Activated CD4-positive, alpha-beta memory T cell treated with anti-CD3 and anti-CD28 coated beads for 36 hours (primary cell): ENCODE measurements at regions not wholly inside any gene's neighbourhood (a gene's known extent, or its start where the extent isn't known, plus 50 kb on each side); places are given as distances from the start of the nearest gene placed in this dataset.

Experiments
- CTCF ChIA-PET: fragments of 350-600 bp; sonication (Branson Sonifier 250); formaldehyde crosslinking; loops from one replicate; lab custom pipeline; 2021; ENCODE audit warnings: antibody characterized with exemption, inconsistent platforms; lab: Charles Lee
- POLR2A ChIA-PET: fragments of 350-600 bp; sonication (Branson Sonifier 250); formaldehyde crosslinking; loops from one replicate; lab custom pipeline; 2021; ENCODE audit warnings: antibody characterized with exemption; lab: Charles Lee
- DNase-seq: peaks from one replicate; pipeline ENCODE4 v3.0.0-alpha.2; 2020
- H3K27ac Mint-ChIP-seq: one replicate; pipeline ENCODE4 v1.8.0; 2021; ENCODE audit warnings: mixed read lengths
- H3K27me3 Mint-ChIP-seq: one replicate; pipeline ENCODE4 v1.8.0; 2021; ENCODE audit warnings: mixed read lengths
- H3K36me3 Mint-ChIP-seq: one replicate; pipeline ENCODE4 v1.8.0; 2021; ENCODE audit warnings: mixed read lengths
- H3K4me1 Mint-ChIP-seq: one replicate; pipeline ENCODE4 v1.8.0; 2021; ENCODE audit warnings: low read depth, mixed read lengths
- H3K4me3 Mint-ChIP-seq: one replicate; pipeline ENCODE4 v1.8.0; 2021; ENCODE audit warnings: mild to moderate bottlenecking, mixed read lengths
- H3K9me3 Mint-ChIP-seq: one replicate; pipeline ENCODE4 v1.8.0; 2021; ENCODE audit warnings: mixed read lengths
- intact Hi-C: fragments of 100-400 bp; cut with micrococcal nuclease; formaldehyde crosslinking; loops from one replicate; pipeline ENCODE4 v1.15.1; 2023

DNA sequence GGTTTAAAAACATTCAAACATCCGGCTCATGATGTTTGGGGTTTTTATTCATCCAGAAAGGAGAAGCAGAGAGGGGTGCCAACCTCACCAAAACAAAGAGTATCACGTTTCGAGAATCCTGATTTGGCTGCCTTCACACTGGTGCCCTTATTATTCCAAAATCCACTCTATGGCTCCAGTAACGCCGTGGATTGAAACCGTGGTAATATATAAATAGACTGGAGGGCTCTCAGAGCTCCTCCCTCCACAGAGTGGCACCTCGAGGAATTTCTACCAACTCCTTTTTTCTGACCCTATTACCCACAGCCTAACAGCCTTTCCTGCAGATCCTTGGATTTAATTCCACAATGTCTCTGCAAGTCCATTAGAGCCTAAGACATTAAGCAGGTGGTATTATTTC is 353.6 kb downstream of the CRPPA start:
- ChIA-PET POLR2A (no interaction called here), CTCF (no interaction called here)
- intact Hi-C loops, result no loop called here
- no peak for DNase-seq
- Mint-ChIP-seq H3K4me1 (no peaks in the 10 kb centered on the region), H3K9me3 (no peaks in the 10 kb centered on the region), H3K27ac (no peak overlapping the region), H3K36me3 (no peaks in the 10 kb centered on the region), H3K4me3 (no peak overlapping the region), H3K27me3 (peaks cover 2% of the 10 kb centered on the region)

DNA sequence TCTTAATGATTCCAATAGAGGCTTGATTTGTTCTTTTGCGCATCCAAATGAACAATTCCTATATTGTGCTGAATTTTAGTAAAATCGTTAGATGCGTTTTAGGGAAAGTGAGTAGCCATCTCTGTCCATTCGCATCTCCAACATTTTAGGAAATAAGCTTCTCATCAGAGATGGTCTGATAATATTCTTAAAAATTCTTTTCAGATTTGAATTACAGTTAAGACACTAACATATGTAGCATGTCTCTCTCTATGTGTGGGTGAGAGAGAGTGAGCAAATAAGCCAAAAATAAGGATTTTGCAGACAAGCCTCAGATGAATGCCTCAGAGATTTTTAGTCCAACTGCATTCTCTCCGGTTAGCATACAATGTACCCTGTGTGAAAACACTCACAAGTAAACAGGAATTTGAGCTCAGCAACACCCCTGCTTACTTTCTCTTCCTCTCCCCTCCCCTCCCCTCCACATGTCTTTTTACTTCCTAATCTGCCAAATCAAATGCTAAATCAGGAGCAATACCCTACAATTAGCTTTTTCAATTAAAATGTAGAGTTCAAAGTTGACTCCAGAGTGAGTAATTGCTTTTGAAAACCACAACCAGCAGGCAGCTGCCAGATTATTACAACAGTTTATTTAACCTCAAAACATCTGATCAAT is 354.4 kb downstream of the CRPPA start:
- intact Hi-C loops, result no loop called here
- no peaks in the 10 kb centered on the region for H3K9me3 Mint-ChIP-seq
- no peaks in the 10 kb centered on the region for H3K36me3 Mint-ChIP-seq
- peaks cover 2% of the 10 kb centered on the region for H3K27me3 Mint-ChIP-seq
- no peak overlapping the region for H3K27ac Mint-ChIP-seq
- no peak overlapping the region for H3K4me3 Mint-ChIP-seq
- ChIA-PET CTCF (interaction anchor here (0.7 kb wide), 1 partner anchor 1059 kb away, joined by 3 read pairs; no protein-coding TSS in a partner anchor), POLR2A (no interaction called here)
- no peak for DNase-seq
- peaks cover 1% of the 10 kb centered on the region for H3K4me1 Mint-ChIP-seq

GRCh38 chr7:16065939-16066338 is 355.4 kb downstream of the CRPPA start:
- ChIA-PET POLR2A (no interaction called here), CTCF (interaction anchor here (0.7 kb wide), 1 partner anchor 1058 kb away, joined by 3 read pairs; no protein-coding TSS in a partner anchor)
- H3K4me1 Mint-ChIP-seq, result peaks cover 1% of the 10 kb centered on the region
- no peak overlapping the region for H3K27ac Mint-ChIP-seq
- H3K4me3 Mint-ChIP-seq, result no peak overlapping the region
- no peaks in the 10 kb centered on the region for H3K9me3 Mint-ChIP-seq
- intact Hi-C loops, result no loop called here
- DNase-seq, result no peak
- no peaks in the 10 kb centered on the region for H3K36me3 Mint-ChIP-seq
- peaks cover 2% of the 10 kb centered on the region for H3K27me3 Mint-ChIP-seq

DNA sequence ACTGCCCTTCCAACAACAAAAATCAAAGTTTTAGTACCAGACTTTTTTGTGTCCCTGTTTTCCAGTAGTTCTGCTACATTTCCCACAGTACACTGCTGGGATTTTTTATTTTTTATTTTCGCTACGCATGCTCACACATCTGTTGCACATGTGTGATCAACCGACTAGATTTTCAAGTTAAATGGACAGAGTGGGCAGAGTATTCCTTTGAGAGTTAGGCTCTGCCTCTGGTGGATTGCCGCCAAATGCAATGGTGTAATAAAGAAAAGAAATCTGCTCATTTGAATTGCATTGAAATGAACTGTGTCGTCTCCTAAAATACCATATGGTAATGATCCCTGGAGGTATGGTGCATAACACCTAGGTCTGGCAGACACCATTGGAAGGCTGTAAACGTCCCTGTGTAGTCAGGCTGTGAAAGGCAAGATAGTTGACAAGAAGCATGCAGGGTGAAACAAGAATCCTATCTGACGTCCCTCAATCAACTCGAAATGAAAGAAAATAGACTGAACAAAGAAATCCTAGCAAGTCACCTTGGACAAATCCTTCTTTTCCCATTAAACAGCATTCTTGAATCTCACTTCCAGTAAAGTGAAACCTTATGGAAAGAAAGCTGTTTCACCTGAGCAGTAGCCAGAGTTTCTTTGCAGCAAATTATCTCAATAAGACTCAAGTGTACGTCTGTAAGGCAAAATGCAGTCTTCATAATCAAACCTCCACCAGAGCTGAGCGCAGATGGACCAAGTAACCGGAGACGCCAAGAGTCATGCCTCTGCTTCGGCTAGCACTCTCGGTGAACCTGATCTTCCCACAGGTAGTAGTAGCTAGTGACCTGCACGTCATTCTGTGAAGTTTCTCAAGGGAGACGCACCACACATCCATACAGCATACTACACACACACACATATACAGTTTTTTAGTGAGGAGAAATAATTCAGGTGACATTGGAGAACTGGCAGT is 357.3 kb downstream of the CRPPA start:
- POLR2A ChIA-PET, result no interaction called here
- H3K9me3 Mint-ChIP-seq, result no peaks in the 10 kb centered on the region
- intact Hi-C loops, result no loop called here
- no peak for DNase-seq
- peaks cover 1% of the 10 kb centered on the region for H3K4me1 Mint-ChIP-seq
- no peaks in the 10 kb centered on the region for H3K36me3 Mint-ChIP-seq
- H3K27ac Mint-ChIP-seq, result no peak overlapping the region
- peaks cover 4% of the 10 kb centered on the region for H3K27me3 Mint-ChIP-seq
- no peak overlapping the region for H3K4me3 Mint-ChIP-seq
- CTCF ChIA-PET, result no interaction called here

DNA sequence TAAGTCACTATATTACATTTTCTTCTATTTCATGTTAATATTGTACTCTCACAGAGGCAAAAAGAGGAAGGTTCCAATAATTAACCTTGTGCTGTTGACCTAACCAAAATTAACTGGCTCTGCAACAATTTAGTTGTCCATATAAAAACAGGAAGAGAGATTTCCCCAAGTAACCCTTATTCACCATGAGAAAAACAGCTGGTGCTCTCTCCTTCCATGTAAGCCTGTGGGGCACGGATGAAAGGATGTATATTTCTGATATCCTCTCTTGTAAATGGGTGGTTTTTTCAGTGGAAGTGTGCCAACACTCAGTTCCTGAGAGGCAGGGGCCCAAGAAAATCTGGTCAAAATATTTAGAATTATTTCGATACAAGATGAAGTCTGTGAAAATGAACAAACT is 358.1 kb downstream of the CRPPA start:
- H3K27ac Mint-ChIP-seq, result no peak overlapping the region
- H3K27me3 Mint-ChIP-seq, result peaks cover 4% of the 10 kb centered on the region
- H3K36me3 Mint-ChIP-seq, result no peaks in the 10 kb centered on the region
- H3K4me1 Mint-ChIP-seq, result peaks cover 1% of the 10 kb centered on the region
- no peak for DNase-seq
- no peak overlapping the region for H3K4me3 Mint-ChIP-seq
- intact Hi-C loops, result no loop called here
- H3K9me3 Mint-ChIP-seq, result no peaks in the 10 kb centered on the region
- ChIA-PET CTCF (no interaction called here), POLR2A (no interaction called here)

DNA sequence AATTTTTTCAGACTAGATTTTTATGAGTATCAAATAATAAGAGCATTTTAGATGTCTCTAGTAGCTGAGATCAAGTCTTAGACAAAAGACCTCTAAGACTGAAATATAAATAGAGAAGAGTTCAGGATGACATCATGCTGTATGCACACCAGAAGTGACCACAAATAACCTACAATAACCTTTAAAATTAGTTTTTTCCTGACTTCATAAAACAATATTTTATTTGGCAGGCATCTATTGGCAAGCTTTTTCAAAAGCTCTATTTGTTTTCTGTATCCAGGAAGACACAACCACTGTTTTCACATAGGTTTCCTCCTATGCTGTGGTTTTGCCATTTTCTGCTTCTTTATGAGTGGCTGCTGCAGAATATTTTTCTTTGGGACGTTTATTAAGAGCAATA is 359.1 kb downstream of the CRPPA start:
- intact Hi-C loops, result no loop called here
- H3K27ac Mint-ChIP-seq, result no peak overlapping the region
- no peak overlapping the region for H3K4me3 Mint-ChIP-seq
- peaks cover 4% of the 10 kb centered on the region for H3K27me3 Mint-ChIP-seq
- POLR2A ChIA-PET, result no interaction called here
- no peaks in the 10 kb centered on the region for H3K9me3 Mint-ChIP-seq
- no peak for DNase-seq
- no peaks in the 10 kb centered on the region for H3K36me3 Mint-ChIP-seq
- H3K4me1 Mint-ChIP-seq, result peaks cover 1% of the 10 kb centered on the region
- CTCF ChIA-PET, result no interaction called here

DNA sequence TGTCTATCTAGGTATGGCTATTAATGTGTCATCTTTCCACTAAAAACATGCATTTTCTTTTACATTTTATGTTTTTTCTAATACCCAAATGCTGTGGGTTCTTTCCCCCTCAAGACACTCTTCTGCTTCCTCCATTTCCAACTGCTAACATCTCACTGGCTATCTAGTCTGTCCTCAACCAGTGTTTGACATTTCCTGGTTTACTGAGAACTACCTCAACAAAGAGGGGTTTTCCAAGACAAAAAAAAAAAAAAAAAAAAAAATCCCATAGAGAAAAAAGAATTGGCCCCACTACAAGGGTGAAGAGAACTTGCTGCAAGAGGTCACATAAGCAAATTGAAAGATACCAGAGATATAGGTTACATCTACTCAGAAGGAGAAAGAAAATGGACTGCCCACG is 359.7 kb downstream of the CRPPA start:
- POLR2A ChIA-PET, result no interaction called here
- intact Hi-C loops, result no loop called here
- CTCF ChIA-PET, result no interaction called here
- H3K27ac Mint-ChIP-seq, result no peak overlapping the region
- peaks cover 1% of the 10 kb centered on the region for H3K4me1 Mint-ChIP-seq
- H3K36me3 Mint-ChIP-seq, result no peaks in the 10 kb centered on the region
- H3K9me3 Mint-ChIP-seq, result no peaks in the 10 kb centered on the region
- DNase-seq, result no peak
- H3K4me3 Mint-ChIP-seq, result no peak overlapping the region
- H3K27me3 Mint-ChIP-seq, result peaks cover 2% of the 10 kb centered on the region

DNA sequence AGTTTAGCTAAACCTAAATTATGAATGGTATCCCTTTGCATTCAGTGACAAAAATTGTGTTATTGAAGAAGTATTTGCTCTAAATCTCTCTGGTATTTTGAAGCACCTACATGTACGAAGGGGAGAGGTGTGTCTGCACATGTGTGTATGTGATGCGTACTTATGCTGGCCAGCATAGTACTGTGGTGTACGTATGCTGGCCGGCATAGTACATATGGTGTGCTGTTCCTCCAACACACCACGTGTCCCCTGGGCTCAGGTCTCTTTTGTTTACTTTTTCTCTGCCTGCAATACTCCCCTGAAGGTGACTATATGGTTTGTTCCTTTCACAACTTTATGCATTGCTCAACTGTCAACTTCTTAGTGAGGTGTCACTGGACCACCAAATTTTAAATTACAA is 360.3 kb downstream of the CRPPA start:
- Mint-ChIP-seq H3K27me3 (peaks cover 2% of the 10 kb centered on the region), H3K9me3 (no peaks in the 10 kb centered on the region), H3K4me3 (no peak overlapping the region), H3K27ac (no peak overlapping the region), H3K36me3 (no peaks in the 10 kb centered on the region), H3K4me1 (peaks cover 1% of the 10 kb centered on the region)
- no peak for DNase-seq
- ChIA-PET POLR2A (no interaction called here), CTCF (no interaction called here)
- intact Hi-C loops, result no loop called here

DNA sequence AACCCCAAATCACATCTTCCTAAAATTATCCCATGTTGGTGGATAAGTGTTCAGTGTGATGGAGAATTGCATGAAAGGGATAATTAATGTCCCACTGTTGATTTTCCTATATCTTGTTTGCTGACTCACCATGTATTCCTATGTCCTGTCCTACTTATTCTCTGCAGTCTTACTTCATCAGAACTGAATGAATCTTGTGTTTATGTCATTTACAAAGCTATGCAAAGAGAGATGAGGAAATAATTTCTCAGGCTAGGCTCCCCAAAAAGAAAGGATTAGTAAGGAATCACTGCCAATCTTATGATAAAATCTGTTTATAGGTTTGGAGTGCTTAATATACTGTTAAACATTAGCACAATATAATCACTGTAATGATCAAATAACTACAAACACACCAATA is 360.8 kb downstream of the CRPPA start:
- Mint-ChIP-seq H3K9me3 (no peaks in the 10 kb centered on the region), H3K4me1 (peaks cover 1% of the 10 kb centered on the region), H3K27me3 (peaks cover 2% of the 10 kb centered on the region), H3K4me3 (no peak overlapping the region), H3K36me3 (no peaks in the 10 kb centered on the region), H3K27ac (no peak overlapping the region)
- POLR2A ChIA-PET, result no interaction called here
- intact Hi-C loops, result no loop called here
- DNase-seq, result no peak
- CTCF ChIA-PET, result no interaction called here

- H3K9me3 Mint-ChIP-seq, result no peaks in the 10 kb centered on the region
- no peaks in the 10 kb centered on the region for H3K4me1 Mint-ChIP-seq
- no peak for DNase-seq
- intact Hi-C loops, result no loop called here
- no peaks in the 10 kb centered on the region for H3K36me3 Mint-ChIP-seq
- no peak overlapping the region for H3K4me3 Mint-ChIP-seq
- ChIA-PET POLR2A (no interaction called here), CTCF (no interaction called here)
- peaks cover 3% of the 10 kb centered on the region for H3K27me3 Mint-ChIP-seq
- no peak overlapping the region for H3K27ac Mint-ChIP-seq
Measured at GRCh38 chr7:16055263-16055976, 365.9 kb downstream of the CRPPA start.

DNA sequence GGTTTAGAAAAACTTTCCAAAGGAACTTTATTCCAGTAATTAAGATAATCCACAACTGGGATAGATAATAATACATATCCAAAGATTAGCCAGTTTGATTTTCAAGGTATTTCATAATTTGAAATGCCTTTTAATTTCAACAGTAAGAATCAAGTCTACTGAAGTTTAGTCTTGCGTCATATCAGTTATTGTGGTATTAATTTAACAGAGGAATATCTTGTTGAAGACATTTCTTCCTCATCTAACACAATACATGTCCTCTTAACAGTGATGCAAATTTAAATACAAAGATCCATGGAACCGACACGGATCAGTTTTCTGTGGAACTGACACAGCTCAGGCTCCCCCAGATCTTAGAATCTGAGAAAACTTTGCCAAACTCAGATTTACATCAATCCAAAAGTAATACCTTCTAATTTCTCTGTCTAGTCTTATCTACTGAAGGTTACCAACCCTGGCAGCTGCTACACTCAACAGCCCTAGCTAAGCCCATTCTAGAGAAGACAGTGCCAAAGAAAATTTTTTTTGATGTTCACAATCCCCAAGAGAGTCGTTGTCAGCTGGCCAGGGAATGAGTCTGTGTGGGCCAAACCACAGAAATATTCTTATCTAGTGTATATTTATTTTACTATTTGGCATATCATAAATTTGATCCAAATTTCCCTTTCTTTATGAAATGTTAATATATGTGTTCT is 365.2 kb upstream of the MEOX2 start:
- no peak for DNase-seq
- no peaks in the 10 kb centered on the region for H3K36me3 Mint-ChIP-seq
- intact Hi-C loops, result no loop called here
- POLR2A ChIA-PET, result no interaction called here
- H3K27me3 Mint-ChIP-seq, result peaks cover 1% of the 10 kb centered on the region
- no peaks in the 10 kb centered on the region for H3K4me1 Mint-ChIP-seq
- no peak overlapping the region for H3K4me3 Mint-ChIP-seq
- H3K9me3 Mint-ChIP-seq, result no peaks in the 10 kb centered on the region
- no peak overlapping the region for H3K27ac Mint-ChIP-seq
- CTCF ChIA-PET, result no interaction called here

DNA sequence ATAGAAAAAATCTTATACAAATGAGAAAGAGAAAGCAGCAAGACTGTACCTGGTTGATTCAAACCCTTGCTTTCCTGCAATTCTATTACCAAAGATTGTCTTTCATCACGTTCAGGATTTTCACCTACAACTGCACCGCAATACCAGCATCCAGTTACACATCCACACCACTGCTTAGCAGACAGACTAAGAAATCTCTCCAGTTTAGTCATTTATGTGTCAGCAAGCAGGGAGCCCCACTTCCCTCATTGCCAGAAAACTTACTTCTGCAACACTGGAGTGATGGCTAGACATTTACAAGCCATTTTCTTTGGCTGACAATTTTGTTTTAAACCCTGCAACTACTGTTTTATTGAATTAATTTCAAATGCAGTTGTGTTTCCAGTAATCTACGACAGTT is 359.6 kb upstream of the MEOX2 start:
- ChIA-PET POLR2A (no interaction called here), CTCF (no interaction called here)
- no peaks in the 10 kb centered on the region for H3K27me3 Mint-ChIP-seq
- no peak overlapping the region for H3K4me3 Mint-ChIP-seq
- H3K27ac Mint-ChIP-seq, result no peak overlapping the region
- H3K36me3 Mint-ChIP-seq, result no peaks in the 10 kb centered on the region
- no peak for DNase-seq
- intact Hi-C loops, result no loop called here
- no peaks in the 10 kb centered on the region for H3K9me3 Mint-ChIP-seq
- no peaks in the 10 kb centered on the region for H3K4me1 Mint-ChIP-seq
